ENCODE measurements at regions not wholly inside any gene's neighbourhood (a gene's known extent, or its start where the extent isn't known, plus 50 kb on each side); places are given as distances from the start of the nearest gene placed in this dataset.
"Not testable (repeated sequence)": the region's sequence is repeated elsewhere in the genome, so short reads cannot be mapped to it uniquely, and the experiment has no call there.

- TF ChIP-seq, protein P1, sequence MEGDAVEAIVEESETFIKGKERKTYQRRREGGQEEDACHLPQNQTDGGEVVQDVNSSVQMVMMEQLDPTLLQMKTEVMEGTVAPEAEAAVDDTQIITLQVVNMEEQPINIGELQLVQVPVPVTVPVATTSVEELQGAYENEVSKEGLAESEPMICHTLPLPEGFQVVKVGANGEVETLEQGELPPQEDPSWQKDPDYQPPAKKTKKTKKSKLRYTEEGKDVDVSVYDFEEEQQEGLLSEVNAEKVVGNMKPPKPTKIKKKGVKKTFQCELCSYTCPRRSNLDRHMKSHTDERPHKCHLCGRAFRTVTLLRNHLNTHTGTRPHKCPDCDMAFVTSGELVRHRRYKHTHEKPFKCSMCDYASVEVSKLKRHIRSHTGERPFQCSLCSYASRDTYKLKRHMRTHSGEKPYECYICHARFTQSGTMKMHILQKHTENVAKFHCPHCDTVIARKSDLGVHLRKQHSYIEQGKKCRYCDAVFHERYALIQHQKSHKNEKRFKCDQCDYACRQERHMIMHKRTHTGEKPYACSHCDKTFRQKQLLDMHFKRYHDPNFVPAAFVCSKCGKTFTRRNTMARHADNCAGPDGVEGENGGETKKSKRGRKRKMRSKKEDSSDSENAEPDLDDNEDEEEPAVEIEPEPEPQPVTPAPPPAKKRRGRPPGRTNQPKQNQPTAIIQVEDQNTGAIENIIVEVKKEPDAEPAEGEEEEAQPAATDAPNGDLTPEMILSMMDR (IDR thresholded peaks at IDR 0.05): not testable (repeated sequence)
- TF ChIP-seq POLR2A (IDR thresholded peaks at IDR 0.05): not testable (repeated sequence)
These were observed 167.8 kb downstream of the TM9SF2 start for GRCh38 chr13:99669096-99669495.
